SK-N-MC (cell line): ENCODE measurements at regions not wholly inside any gene's neighbourhood (a gene's known extent, or its start where the extent isn't known, plus 50 kb on each side); places are given as distances from the start of the nearest gene placed in this dataset.

ENCODE experiments used
- EZH2 ChIP-seq: fragments of 200-600 bp; sonication (generic); IDR thresholded peaks from one replicate; pipeline ENCODE4 v1.6.1; 2017; ENCODE audit warnings: antibody characterized with exemption
- FOXP2 ChIP-seq: optimal IDR thresholded peaks from 2 replicates; pipeline ENCODE3; 2011; ENCODE audit warnings: mild to moderate bottlenecking, moderate library complexity; ENCODE audit not compliant: insufficient read depth; ENCODE audit errors: extremely low read length, control extremely low read depth
- POLR2AphosphoS5 ChIP-seq: IDR thresholded peaks from 2 replicates; pipeline ENCODE4 v1.6.1; 2012; ENCODE audit warnings: mild to moderate bottlenecking, low read depth, low read length, borderline replicate concordance

- no peak for TF ChIP-seq EZH2
- TF ChIP-seq POLR2AphosphoS5: no peak
- TF ChIP-seq FOXP2: no peak
Measured at GRCh38 chr1:209399800-209400199, 183.7 kb upstream of the CAMK1G start.
